Naive thymus-derived CD4-positive, alpha-beta T cell (primary cell): ENCODE measurements at regions not wholly inside any gene's neighbourhood (a gene's known extent, or its start where the extent isn't known, plus 50 kb on each side); places are given as distances from the start of the nearest gene placed in this dataset.

Experiments
- ATAC-seq: fragments of 150-1000 bp; cut with Tn5 transposase; 2 replicates; pipeline ENCODE4 v1.10.0; 2021; ENCODE audit warnings: mild to moderate bottlenecking, moderate library complexity
- CTCF ChIA-PET: fragments of 350-600 bp; sonication (Branson Sonifier 250); formaldehyde crosslinking; loops from one replicate; lab custom pipeline; 2021; ENCODE audit warnings: antibody characterized with exemption; lab: Charles Lee
- POLR2A ChIA-PET: fragments of 350-600 bp; sonication (Branson Sonifier 250); formaldehyde crosslinking; loops from one replicate; lab custom pipeline; 2021; ENCODE audit warnings: antibody characterized with exemption, inconsistent platforms; lab: Charles Lee
- DNase-seq, 9 donors: peaks; one replicate each; pipeline versions ENCODE4 v3.0.0 to v3.0.0-alpha.2; 2020 to 2022; ENCODE audit warnings: mixed read lengths in 1 of 9
- H3K27ac ChIP-seq: one replicate; pipeline ENCODE4 v1.7.0; 2013; ENCODE audit warnings: mild to moderate bottlenecking, low read depth, low read length, moderate library complexity
- H3K27me3 ChIP-seq, 2 donors: one replicate each; pipeline ENCODE4 v1.7.0; 2013; ENCODE audit warnings: low read length in 2 of 2, mild to moderate bottlenecking in 2 of 2, moderate library complexity in 2 of 2; ENCODE audit not compliant: control insufficient read depth in 2 of 2, insufficient read depth in 2 of 2
- H3K36me3 ChIP-seq, 3 experiments: 1 replicate in 2 of 3; 2 replicates in 1 of 3; pipeline ENCODE4 v1.7.0; 2013; ENCODE audit warnings: low read length in 3 of 3, mild to moderate bottlenecking in 3 of 3, moderate library complexity in 1 of 3; ENCODE audit not compliant: insufficient read depth in 3 of 3, control insufficient read depth in 2 of 3
- H3K4me1 ChIP-seq, 2 donors: one replicate each; pipeline ENCODE4 v1.7.0; 2013; ENCODE audit warnings: low read length in 2 of 2, mild to moderate bottlenecking in 2 of 2, moderate library complexity in 1 of 2; ENCODE audit not compliant: control insufficient read depth in 2 of 2, insufficient read depth in 2 of 2
- H3K4me3 ChIP-seq: 2 replicates; pipeline ENCODE4 v1.7.0; 2013; ENCODE audit warnings: mild to moderate bottlenecking, low read length
- H3K9me3 ChIP-seq, 3 experiments: 1 replicate in 2 of 3; 2 replicates in 1 of 3; pipeline ENCODE4 v1.7.0; 2013; ENCODE audit warnings: low read length in 3 of 3; ENCODE audit not compliant: control insufficient read depth in 2 of 3
- H3K27ac Mint-ChIP-seq, 9 donors: one replicate each; pipeline ENCODE4 v1.8.0; 2020 to 2022; ENCODE audit warnings: mixed read lengths in 9 of 9, mild to moderate bottlenecking in 8 of 9, moderate library complexity in 5 of 9, inconsistent platforms in 2 of 9
- H3K27me3 Mint-ChIP-seq, 5 donors: one replicate each; pipeline ENCODE4 v1.8.0; 2021 to 2022; ENCODE audit warnings: mixed read lengths in 5 of 5, mild to moderate bottlenecking in 1 of 5
- H3K36me3 Mint-ChIP-seq, 5 donors: one replicate each; pipeline ENCODE4 v1.8.0; 2020 to 2022; ENCODE audit warnings: mixed read lengths in 5 of 5, mild to moderate bottlenecking in 3 of 5, inconsistent platforms in 1 of 5
- H3K4me1 Mint-ChIP-seq, 7 donors: one replicate each; pipeline ENCODE4 v1.8.0; 2020 to 2022; ENCODE audit warnings: mixed read lengths in 7 of 7, mild to moderate bottlenecking in 3 of 7, inconsistent platforms in 1 of 7
- H3K4me3 Mint-ChIP-seq, 10 donors: one replicate each; pipeline ENCODE4 v1.8.0; 2020 to 2022; ENCODE audit warnings: mild to moderate bottlenecking in 10 of 10, mixed read lengths in 10 of 10, moderate library complexity in 6 of 10, inconsistent platforms in 2 of 10
- H3K9me3 Mint-ChIP-seq, 11 donors: one replicate each; pipeline ENCODE4 v1.8.0; 2020 to 2022; ENCODE audit warnings: mixed read lengths in 11 of 11, mild to moderate bottlenecking in 4 of 11, inconsistent platforms in 1 of 11, moderate library complexity in 1 of 11
- intact Hi-C, 2 donors: fragments of 100-400 bp; cut with micrococcal nuclease; formaldehyde crosslinking; loops; one replicate each; pipeline ENCODE4 v1.15.1; 2023

DNA sequence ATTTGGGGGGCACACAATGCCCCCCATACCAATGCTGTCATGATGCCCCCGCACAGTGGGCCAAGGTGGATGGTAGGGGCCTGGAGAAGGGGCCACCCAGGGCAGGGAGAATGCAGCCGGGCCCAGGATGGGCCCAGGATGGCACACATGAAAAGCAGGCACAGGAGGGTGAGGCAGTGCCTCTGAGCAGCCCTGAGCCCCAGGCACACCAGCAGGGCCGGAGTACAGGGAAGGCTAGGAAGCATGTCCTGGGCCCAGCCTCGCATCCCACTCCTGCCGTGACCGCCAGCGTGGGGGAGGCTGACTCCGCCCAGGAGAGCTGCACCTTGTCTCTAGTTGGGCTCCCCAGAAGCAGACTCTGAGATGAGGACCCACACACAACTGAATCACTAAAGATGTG lies 59.3 kb upstream of the TMEM72 start:
- H3K9me3 Mint-ChIP-seq, result peaks cover 0 to 5% (median 0%) of the 10 kb centered on the region in 11 donors
- H3K4me3 Mint-ChIP-seq, result no peak overlapping the region
- H3K27me3 ChIP-seq, result no peaks in the 10 kb centered on the region
- H3K36me3 Mint-ChIP-seq, result no peaks in the 10 kb centered on the region
- no peaks in the 10 kb centered on the region for H3K4me1 ChIP-seq
- no peak overlapping the region for H3K27ac ChIP-seq
- H3K4me1 Mint-ChIP-seq, result no peaks in the 10 kb centered on the region
- peaks cover 0 to 5% (median 0%) of the 10 kb centered on the region in 5 donors for H3K27me3 Mint-ChIP-seq
- ATAC-seq, result no peak
- no peaks in the 10 kb centered on the region for H3K36me3 ChIP-seq
- DNase-seq, result no peak
- intact Hi-C loops, result no loop called here
- no peak overlapping the region for H3K27ac Mint-ChIP-seq
- no peak overlapping the region for H3K4me3 ChIP-seq
- CTCF ChIA-PET, result no interaction called here
- POLR2A ChIA-PET, result no interaction called here
- no peaks in the 10 kb centered on the region for H3K9me3 ChIP-seq

DNA sequence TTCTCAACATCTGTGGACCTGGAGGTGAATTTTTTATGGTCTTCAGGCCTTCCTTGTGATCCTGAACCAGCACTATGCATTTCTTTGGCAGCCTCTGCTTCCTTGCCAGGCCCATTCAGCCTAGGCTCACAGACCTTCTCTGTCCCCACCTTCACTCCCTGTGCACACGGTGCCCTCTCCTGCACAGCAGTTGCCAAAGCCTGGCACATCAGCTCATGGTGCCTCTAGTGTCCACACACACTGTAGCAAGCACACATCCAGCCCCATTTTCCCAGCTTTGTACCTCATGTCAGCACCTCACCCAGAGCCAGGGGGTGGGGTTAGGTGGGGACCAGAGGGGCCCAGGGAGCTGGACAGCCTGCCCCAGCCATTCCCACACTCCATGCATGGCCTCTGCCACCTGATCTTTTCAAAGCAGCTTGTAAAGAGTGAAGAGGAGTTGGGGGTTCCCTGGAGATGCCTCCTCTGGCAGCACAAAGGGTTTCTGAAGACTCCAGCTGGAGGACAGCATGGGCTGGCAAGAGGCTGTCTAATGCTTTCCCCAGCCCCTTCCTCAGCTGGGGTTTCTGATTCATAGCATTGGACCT lies 57.9 kb upstream of the TMEM72 start:
- DNase-seq, result no peak
- CTCF ChIA-PET, result no interaction called here

DNA sequence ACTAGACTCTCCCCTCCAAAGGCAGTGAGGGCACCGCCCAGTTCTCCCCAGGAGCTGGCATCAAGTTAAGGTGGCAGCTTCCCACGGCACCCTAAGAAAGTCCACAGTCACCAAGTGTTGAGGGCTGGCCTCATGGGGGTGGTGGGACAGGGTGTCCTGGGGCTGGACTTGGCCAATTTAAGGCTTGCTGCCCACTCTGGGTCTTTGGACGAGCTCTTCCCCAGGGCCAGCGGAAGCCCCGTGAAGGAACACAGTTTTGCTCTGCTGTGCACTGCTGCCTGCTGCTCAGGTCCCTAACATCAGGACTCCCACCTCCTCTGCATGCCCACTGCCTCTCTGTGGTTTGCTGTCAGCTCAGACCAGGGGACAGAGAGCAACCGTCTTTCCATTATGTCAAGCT lies 57.3 kb upstream of the TMEM72 start:
- H3K27me3 Mint-ChIP-seq, result no peaks in the 10 kb centered on the region
- intact Hi-C loops, result no loop called here
- Histone ChIP-seq H3K36me3 (no peaks in the 10 kb centered on the region), H3K27me3 (no peaks in the 10 kb centered on the region), H3K4me3 (no peak overlapping the region), H3K4me1 (no peaks in the 10 kb centered on the region), H3K9me3 (no peaks in the 10 kb centered on the region), H3K27ac (no peak overlapping the region)
- ATAC-seq (no peak), DNase-seq (no peak)
- ChIA-PET CTCF (no interaction called here), POLR2A (no interaction called here)
- H3K9me3 Mint-ChIP-seq, result peaks cover 0 to 2% (median 0%) of the 10 kb centered on the region in 11 donors
- no peak overlapping the region for H3K4me3 Mint-ChIP-seq
- H3K27ac Mint-ChIP-seq, result no peak overlapping the region
- H3K4me1 Mint-ChIP-seq, result no peaks in the 10 kb centered on the region
- H3K36me3 Mint-ChIP-seq, result no peaks in the 10 kb centered on the region

More for the DNA sequence above, 57.9 kb upstream of the TMEM72 start:
- Histone ChIP-seq H3K9me3 (no peaks in the 10 kb centered on the region), H3K36me3 (no peaks in the 10 kb centered on the region), H3K27ac (no peak overlapping the region), H3K27me3 (no peaks in the 10 kb centered on the region), H3K4me3 (no peak overlapping the region), H3K4me1 (no peaks in the 10 kb centered on the region)
- Mint-ChIP-seq H3K27ac (no peak overlapping the region), H3K4me1 (no peaks in the 10 kb centered on the region), H3K4me3 (no peak overlapping the region), H3K27me3 (no peaks in the 10 kb centered on the region), H3K9me3 (peaks cover 0 to 5% (median 0%) of the 10 kb centered on the region in 11 donors), H3K36me3 (no peaks in the 10 kb centered on the region)
- intact Hi-C loops, result no loop called here
- POLR2A ChIA-PET, result no interaction called here
- ATAC-seq, result no peak

DNA sequence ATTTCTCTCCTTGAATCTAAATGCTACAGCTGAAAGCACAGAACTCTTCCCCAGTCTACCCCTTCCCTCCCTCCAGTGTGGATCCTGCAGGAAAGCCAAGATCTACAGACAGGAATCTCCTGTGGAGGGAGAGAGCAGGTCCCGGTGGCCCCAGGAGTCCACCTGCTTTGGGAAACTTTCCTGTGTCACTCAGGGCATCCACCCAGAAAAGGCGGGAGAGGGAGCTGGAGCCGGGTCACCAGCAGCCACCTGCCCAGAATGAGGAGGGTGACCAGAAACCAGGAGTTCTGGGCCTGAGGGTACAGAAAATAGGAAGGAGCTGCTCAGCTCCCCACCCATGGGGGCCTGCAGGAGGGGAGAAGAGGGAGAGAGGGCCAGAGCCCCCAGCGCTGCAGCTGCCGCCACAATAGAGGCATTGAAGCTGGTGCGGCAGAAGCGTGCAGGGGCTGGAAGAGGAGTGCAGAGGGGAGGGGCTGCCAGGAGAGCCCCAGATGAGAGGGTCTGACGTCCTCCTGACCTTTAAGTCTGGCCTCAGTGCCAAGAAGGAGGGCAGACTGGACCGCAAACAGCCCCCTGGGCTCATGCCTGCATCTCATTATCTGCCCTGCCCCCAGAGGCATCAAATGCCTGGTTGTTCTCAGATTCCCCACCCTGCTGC lies 56.3 kb upstream of the TMEM72 start:
- no peaks in the 10 kb centered on the region for H3K9me3 Mint-ChIP-seq
- intact Hi-C loops, result no loop called here

DNA sequence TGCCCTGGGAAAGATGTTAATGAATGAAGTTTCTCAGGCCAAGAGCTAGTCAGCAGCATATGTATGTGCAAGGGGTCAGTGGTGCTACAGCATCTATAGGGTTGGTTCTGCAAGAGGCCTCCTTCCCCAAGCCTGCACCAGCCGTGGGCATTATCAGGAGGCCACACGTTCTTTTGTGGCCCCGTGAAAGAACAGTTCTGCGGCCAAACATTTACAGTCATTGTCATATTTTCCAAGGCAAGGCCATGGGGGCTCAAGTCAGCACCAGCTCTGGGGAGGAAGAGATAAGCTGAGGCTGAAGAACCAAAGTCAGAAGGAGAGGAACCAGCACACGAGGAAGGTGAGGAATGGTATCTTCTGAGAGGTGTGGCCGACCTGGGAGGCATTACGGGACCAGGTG lies 54.4 kb upstream of the TMEM72 start:
- Mint-ChIP-seq H3K4me1 (no peaks in the 10 kb centered on the region), H3K27ac (no peak overlapping the region), H3K4me3 (no peak overlapping the region), H3K9me3 (no peaks in the 10 kb centered on the region), H3K36me3 (no peaks in the 10 kb centered on the region), H3K27me3 (no peaks in the 10 kb centered on the region)
- no peak for DNase-seq
- intact Hi-C loops, result loop anchor here (1.0 kb wide), 2 partner anchors 1166 to 1185 kb away; no protein-coding TSS in a partner anchor
- H3K4me3 ChIP-seq, result no peak overlapping the region
- no peaks in the 10 kb centered on the region for H3K36me3 ChIP-seq
- H3K27ac ChIP-seq, result no peak overlapping the region
- H3K27me3 ChIP-seq, result no peaks in the 10 kb centered on the region
- no peaks in the 10 kb centered on the region for H3K4me1 ChIP-seq
- ATAC-seq, result no peak
- no peaks in the 10 kb centered on the region for H3K9me3 ChIP-seq
- ChIA-PET POLR2A (no interaction called here), CTCF (interaction anchor here (0.8 to 1.4 kb wide), 3 partner anchors 20 to 1183 kb away, joined by 3 to 5 read pairs (median 4); no protein-coding TSS in a partner anchor)

More for the DNA sequence above, 56.3 kb upstream of the TMEM72 start:
- Mint-ChIP-seq H3K4me1 (no peaks in the 10 kb centered on the region), H3K4me3 (no peak overlapping the region), H3K27me3 (no peaks in the 10 kb centered on the region), H3K27ac (no peak overlapping the region), H3K36me3 (no peaks in the 10 kb centered on the region)
- no peaks in the 10 kb centered on the region for H3K9me3 ChIP-seq
- no peak overlapping the region for H3K4me3 ChIP-seq
- ChIA-PET POLR2A (no interaction called here), CTCF (no interaction called here)
- H3K36me3 ChIP-seq, result no peaks in the 10 kb centered on the region
- H3K27me3 ChIP-seq, result no peaks in the 10 kb centered on the region
- DNase-seq (no peak), ATAC-seq (no peak)
- no peaks in the 10 kb centered on the region for H3K4me1 ChIP-seq
- no peak overlapping the region for H3K27ac ChIP-seq

DNA sequence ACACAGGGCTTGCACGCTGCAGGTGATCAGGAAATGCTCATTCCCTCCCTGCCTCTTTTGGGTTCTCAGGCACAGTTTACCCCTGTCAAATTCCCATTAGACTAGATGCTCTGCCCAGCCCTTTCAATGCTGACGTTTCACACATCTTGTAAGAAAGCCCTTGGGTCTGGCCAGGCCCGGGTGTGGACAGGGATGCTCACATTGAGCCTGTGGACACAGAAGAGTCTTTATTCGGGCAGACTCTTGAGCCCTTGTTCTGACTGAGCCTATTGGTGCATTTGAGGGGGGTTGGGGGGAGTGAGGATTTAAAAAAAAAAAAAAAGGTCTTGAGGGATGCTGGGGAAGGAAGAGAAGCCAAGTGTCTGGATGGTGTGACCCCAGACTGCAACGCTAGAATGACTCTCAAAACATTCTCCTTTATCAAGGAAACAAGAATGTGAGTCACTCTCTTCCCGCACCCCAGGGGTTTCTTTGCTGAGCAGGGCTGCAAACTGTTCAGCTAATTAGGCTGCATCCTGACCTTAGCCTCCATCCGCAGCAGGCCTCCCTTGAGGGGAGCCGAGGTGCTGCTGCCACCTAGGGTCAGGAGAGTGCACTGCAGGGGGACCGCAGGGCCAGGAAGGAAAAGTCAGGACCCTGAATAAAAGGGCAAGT lies 53.6 kb upstream of the TMEM72 start:
- ChIA-PET CTCF (interaction anchor here (1.1 to 1.8 kb wide), 3 partner anchors 8 to 1189 kb away, joined by 4 read pairs; no protein-coding TSS in a partner anchor), POLR2A (no interaction called here)
- intact Hi-C loops, result loop anchor here (1.0 kb wide), 2 partner anchors 1167 to 1186 kb away; no protein-coding TSS in a partner anchor
- peak in 6 of 9 donors; percentile 27 to 69 (median 43) for DNase-seq
- Histone ChIP-seq H3K27ac (no peak overlapping the region), H3K36me3 (no peaks in the 10 kb centered on the region), H3K27me3 (no peaks in the 10 kb centered on the region), H3K9me3 (no peaks in the 10 kb centered on the region), H3K4me1 (no peaks in the 10 kb centered on the region), H3K4me3 (no peak overlapping the region)
- Mint-ChIP-seq H3K27me3 (peaks cover 3 to 7% (median 4%) of the 10 kb centered on the region in 5 donors), H3K4me1 (no peaks in the 10 kb centered on the region), H3K4me3 (no peak overlapping the region), H3K27ac (peak overlapping the region in 1 of 9 donors; percentile 74), H3K36me3 (no peaks in the 10 kb centered on the region), H3K9me3 (no peaks in the 10 kb centered on the region)
- ATAC-seq, result peak; percentile 79
